Mucosa of rectum (tissue), 2 donors: ENCODE measurements at regions not wholly inside any gene's neighbourhood (a gene's known extent, or its start where the extent isn't known, plus 50 kb on each side); places are given as distances from the start of the nearest gene placed in this dataset.

Source experiments
- H3K27ac ChIP-seq, 2 donors: one replicate each; pipeline ENCODE4 v1.7.0; 2013; ENCODE audit warnings: inconsistent platforms in 2 of 2, low read depth in 2 of 2, low read length in 2 of 2
- H3K27me3 ChIP-seq, 2 donors: one replicate each; pipeline ENCODE4 v1.7.0; 2013; ENCODE audit warnings: low read length in 2 of 2; ENCODE audit not compliant: control insufficient read depth in 2 of 2, insufficient read depth in 2 of 2
- H3K36me3 ChIP-seq, 2 donors: one replicate each; pipeline ENCODE4 v1.7.0; 2013; ENCODE audit warnings: low read length in 2 of 2; ENCODE audit not compliant: control insufficient read depth in 2 of 2, insufficient read depth in 2 of 2
- H3K4me1 ChIP-seq, 2 donors: one replicate each; pipeline ENCODE4 v1.7.0; 2013; ENCODE audit warnings: low read length in 2 of 2, mild to moderate bottlenecking in 1 of 2; ENCODE audit not compliant: control insufficient read depth in 2 of 2, insufficient read depth in 2 of 2
- H3K4me3 ChIP-seq, 2 donors: one replicate each; pipeline ENCODE4 v1.7.0; 2013; ENCODE audit warnings: low read length in 2 of 2
- H3K9ac ChIP-seq, 2 donors: one replicate each; pipeline ENCODE4 v1.7.0; 2013; ENCODE audit warnings: low read length in 2 of 2, low read depth in 1 of 2, mild to moderate bottlenecking in 1 of 2
- H3K9me3 ChIP-seq, 2 donors: one replicate each; pipeline ENCODE4 v1.7.0; 2013; ENCODE audit warnings: low read length in 2 of 2; ENCODE audit not compliant: control insufficient read depth in 2 of 2
- donor health status: healthy.
- donor health status: Normal muscosa, but diverticular disease.

DNA sequence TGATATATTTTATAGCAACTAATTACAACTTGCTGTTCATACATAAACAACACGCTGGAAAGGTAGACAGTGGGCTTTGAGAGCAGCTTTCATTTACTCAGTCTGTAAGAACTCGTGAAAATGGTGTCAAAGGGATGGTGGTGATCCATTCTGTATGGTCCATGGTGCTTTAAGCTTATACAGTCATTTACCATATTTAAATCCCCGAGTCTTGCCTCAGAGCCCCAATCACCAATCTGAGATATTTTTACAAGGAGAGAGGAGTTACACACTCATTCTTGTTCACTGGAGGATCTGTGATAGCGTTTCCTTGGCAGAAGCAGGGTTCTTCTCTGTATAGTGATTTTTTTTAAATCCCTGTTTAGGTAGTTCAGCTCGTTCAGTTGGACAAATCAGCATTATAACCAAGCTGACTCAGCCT is 694.6 kb downstream of the USP25 start:
- no peaks in the 10 kb centered on the region for H3K27me3 ChIP-seq
- H3K36me3 ChIP-seq, result no peaks in the 10 kb centered on the region
- no peak overlapping the region for H3K27ac ChIP-seq
- H3K9ac ChIP-seq, result no peak overlapping the region
- H3K4me1 ChIP-seq, result no peaks in the 10 kb centered on the region
- no peaks in the 10 kb centered on the region for H3K9me3 ChIP-seq
- H3K4me3 ChIP-seq, result no peak overlapping the region

DNA sequence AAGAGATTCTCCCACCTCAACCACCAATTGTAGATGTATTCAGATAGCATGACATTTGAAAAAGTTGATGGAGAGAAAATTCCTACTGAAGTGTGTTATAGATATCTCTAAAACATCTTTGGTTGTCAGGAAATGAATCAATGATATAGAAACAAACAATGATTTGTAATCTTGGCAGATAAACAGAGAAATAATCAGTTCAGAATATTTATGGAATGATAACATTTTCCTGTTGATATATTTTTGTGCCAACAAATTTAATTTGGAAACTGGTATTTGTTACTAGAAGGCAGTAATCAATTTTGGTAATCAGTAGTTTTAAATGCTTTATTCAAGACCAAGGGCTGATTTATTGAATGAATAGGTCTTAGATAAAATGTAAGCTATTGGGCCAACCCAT is 695.6 kb downstream of the USP25 start:
- Histone ChIP-seq H3K9me3 (no peaks in the 10 kb centered on the region), H3K4me1 (no peaks in the 10 kb centered on the region), H3K27me3 (no peaks in the 10 kb centered on the region), H3K36me3 (no peaks in the 10 kb centered on the region), H3K9ac (no peak overlapping the region), H3K27ac (no peak overlapping the region), H3K4me3 (no peak overlapping the region)

DNA sequence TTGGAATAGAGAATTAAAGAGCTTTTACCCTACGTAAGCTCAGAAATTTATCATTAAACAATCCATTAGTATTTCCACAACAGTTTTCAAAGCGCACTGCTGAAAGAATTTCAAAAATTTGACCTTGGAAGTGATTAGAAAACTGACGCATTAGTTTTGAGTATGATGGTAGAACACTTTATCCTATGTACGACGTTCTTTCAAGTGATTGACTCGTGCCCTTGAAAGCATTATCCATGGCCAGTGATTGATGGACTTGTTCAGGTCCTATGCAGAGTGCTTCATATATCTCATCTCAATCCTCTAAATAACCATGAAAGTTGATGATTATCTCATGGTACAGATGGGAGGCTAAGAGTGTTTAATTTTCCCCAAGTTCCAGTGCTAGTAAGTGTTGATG is 697.2 kb downstream of the USP25 start:
- Histone ChIP-seq H3K27ac (no peak overlapping the region), H3K9ac (no peak overlapping the region), H3K4me1 (no peaks in the 10 kb centered on the region), H3K4me3 (no peak overlapping the region), H3K36me3 (no peaks in the 10 kb centered on the region), H3K27me3 (no peaks in the 10 kb centered on the region), H3K9me3 (no peaks in the 10 kb centered on the region)

DNA sequence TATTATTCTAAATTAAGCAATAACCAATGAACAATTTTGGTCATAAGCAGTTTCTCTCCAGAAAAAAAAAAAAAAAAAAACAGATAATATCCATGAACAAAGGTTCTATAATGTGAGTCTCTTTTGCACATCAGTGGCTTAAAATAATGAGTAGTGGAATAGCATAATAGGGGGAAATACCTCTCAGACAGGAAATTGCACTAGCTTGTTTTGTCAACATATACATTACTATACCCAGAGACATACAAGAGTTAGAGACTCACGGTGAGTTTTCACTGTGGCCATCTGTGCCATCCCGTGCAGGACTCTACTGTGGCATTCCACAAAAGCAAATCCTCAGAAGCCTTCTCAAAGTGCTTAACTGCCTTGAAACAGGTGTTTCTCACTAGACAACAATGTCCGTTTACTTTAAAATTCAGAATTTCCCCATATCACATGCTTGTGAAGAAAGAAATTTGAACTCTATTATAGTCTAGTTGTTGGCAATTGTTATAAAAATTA is 697.9 kb downstream of the USP25 start:
- no peaks in the 10 kb centered on the region for H3K36me3 ChIP-seq
- H3K27me3 ChIP-seq, result no peaks in the 10 kb centered on the region
- no peaks in the 10 kb centered on the region for H3K4me1 ChIP-seq
- H3K4me3 ChIP-seq, result no peak overlapping the region
- H3K9me3 ChIP-seq, result no peaks in the 10 kb centered on the region
- H3K9ac ChIP-seq, result no peak overlapping the region
- H3K27ac ChIP-seq, result no peak overlapping the region

DNA sequence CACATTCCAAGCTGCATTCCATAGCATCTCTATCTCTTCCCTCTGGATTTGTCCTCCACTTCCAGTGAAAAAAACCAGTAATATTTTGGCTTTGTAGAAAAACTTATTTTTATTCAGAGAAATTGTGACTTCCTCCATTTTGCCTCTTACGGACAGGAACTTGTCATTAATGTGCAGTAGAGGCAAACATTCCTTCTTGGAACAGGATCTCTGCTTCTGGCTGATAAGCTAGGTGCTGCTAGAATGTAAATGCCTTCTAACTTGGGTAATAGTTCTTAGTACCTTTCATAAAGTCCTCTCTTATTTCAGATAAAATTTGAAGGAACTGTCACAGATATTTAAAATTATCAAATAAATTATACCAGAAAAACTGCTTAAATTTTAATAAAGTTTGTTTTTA is 707.8 kb downstream of the USP25 start:
- no peaks in the 10 kb centered on the region for H3K36me3 ChIP-seq
- H3K4me3 ChIP-seq, result no peak overlapping the region
- no peak overlapping the region for H3K27ac ChIP-seq
- H3K9ac ChIP-seq, result no peak overlapping the region
- H3K9me3 ChIP-seq, result no peaks in the 10 kb centered on the region
- no peaks in the 10 kb centered on the region for H3K4me1 ChIP-seq
- no peaks in the 10 kb centered on the region for H3K27me3 ChIP-seq

DNA sequence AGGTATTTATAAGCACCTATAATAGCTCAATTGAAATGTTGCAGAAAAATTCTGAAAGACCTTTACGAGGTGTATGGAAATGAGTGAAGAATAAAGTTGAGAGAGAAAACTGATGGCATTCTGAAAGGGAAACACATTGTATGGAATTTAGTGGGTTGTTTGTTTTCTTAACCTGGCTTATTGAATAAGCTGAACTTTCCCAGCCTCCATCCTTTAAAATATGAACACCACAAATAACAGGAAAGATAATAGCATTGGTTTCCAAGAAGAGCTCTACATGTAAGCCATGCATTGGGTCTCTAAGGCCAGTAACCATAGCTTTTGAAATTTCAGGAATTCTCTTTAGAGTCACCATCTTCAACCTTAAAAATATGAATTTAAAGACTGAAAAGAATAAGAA is 709.0 kb downstream of the USP25 start:
- H3K36me3 ChIP-seq, result no peaks in the 10 kb centered on the region
- H3K9ac ChIP-seq, result no peak overlapping the region
- no peak overlapping the region for H3K4me3 ChIP-seq
- no peaks in the 10 kb centered on the region for H3K27me3 ChIP-seq
- no peak overlapping the region for H3K27ac ChIP-seq
- H3K9me3 ChIP-seq, result no peaks in the 10 kb centered on the region
- no peaks in the 10 kb centered on the region for H3K4me1 ChIP-seq

DNA sequence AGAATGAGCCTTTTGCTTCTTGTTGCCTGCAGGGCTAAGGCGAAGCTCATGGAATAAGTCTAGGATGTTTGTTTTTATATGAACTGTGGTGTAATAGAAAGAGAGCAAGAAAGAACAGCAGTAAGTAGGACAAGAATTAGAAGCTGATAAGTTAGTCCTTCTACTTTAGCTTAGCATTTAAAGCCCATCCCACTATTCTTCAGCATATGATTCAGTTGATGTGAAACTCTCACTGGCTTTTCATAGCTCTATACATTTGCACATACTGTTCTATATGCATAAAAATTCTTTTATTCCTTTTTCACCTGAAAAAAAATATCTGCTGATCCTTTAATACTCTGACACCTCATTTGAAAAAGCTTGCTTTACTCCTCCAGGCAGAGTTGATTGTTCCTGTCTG is 712.0 kb downstream of the USP25 start:
- H3K27me3 ChIP-seq, result no peaks in the 10 kb centered on the region
- no peaks in the 10 kb centered on the region for H3K36me3 ChIP-seq
- H3K4me3 ChIP-seq, result no peak overlapping the region
- H3K27ac ChIP-seq, result no peak overlapping the region
- H3K4me1 ChIP-seq, result no peaks in the 10 kb centered on the region
- H3K9me3 ChIP-seq, result no peaks in the 10 kb centered on the region
- H3K9ac ChIP-seq, result no peak overlapping the region

DNA sequence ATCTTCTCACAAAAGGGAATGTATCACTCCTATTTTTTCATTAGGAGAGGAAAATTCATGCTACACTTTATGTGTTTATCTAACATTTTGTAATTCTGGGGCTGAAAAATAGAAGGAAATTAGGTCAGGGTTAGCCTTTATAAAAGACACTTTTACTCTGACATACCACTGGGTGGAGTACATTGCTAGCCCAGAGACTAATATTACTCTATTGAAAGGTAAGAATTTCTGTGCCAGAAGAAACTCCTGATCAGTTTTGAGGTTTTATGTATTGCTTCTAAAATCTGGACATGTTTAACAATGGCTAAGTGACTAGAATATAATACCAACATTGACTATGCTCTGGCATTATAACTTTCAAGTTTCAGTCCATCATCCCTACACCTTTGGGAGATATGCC is 724.6 kb downstream of the USP25 start:
- Histone ChIP-seq H3K4me3 (no peak overlapping the region), H3K9me3 (no peaks in the 10 kb centered on the region), H3K27ac (no peak overlapping the region), H3K27me3 (no peaks in the 10 kb centered on the region), H3K9ac (no peak overlapping the region), H3K4me1 (peaks cover 0 to 2% of the 10 kb centered on the region in 2 donors), H3K36me3 (no peaks in the 10 kb centered on the region)

DNA sequence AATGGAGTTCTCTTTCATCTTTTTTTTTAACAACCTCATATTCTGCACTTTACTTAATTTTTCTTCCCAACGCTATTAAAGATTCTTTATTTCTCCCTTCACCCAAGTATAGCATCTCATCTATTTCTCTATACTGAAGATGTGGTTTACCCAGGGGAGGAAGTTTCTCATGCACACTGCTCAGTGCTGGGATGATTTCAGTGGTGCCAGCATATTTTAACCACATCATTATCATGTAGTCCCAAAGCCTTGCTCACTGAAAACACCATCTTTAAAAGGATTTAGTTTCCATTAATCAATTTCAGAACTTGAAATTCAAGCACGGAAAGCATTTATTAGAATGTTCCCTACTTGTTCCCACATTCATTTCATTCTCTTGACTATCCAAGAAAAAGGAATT is 725.7 kb downstream of the USP25 start:
- H3K4me1 ChIP-seq, result peaks cover 0 to 2% of the 10 kb centered on the region in 2 donors
- no peaks in the 10 kb centered on the region for H3K9me3 ChIP-seq
- H3K9ac ChIP-seq, result no peak overlapping the region
- no peaks in the 10 kb centered on the region for H3K36me3 ChIP-seq
- no peak overlapping the region for H3K4me3 ChIP-seq
- no peaks in the 10 kb centered on the region for H3K27me3 ChIP-seq
- no peak overlapping the region for H3K27ac ChIP-seq

DNA sequence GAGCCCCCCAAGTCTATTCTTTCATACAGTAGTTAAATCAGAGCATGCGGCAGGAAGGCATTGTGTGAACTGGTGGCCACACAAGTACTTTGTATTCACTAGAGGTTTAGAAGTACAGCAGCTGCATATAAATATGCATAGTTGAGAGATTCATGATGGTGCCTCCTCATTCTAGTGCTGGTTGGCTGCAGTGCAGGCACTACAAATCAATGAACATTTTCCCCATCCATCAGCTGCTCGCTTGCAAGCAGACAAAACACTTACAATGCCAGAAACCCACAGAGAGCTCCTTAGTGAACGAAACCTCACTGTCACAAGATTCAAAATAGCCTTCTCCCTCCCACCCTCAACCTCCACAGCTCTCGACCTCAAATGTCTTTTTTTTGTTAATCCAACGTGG is 726.2 kb downstream of the USP25 start:
- no peak overlapping the region for H3K27ac ChIP-seq
- no peaks in the 10 kb centered on the region for H3K27me3 ChIP-seq
- H3K4me3 ChIP-seq, result no peak overlapping the region
- H3K9me3 ChIP-seq, result no peaks in the 10 kb centered on the region
- no peak overlapping the region for H3K9ac ChIP-seq
- H3K4me1 ChIP-seq, result peaks cover 0 to 2% of the 10 kb centered on the region in 2 donors
- no peaks in the 10 kb centered on the region for H3K36me3 ChIP-seq

DNA sequence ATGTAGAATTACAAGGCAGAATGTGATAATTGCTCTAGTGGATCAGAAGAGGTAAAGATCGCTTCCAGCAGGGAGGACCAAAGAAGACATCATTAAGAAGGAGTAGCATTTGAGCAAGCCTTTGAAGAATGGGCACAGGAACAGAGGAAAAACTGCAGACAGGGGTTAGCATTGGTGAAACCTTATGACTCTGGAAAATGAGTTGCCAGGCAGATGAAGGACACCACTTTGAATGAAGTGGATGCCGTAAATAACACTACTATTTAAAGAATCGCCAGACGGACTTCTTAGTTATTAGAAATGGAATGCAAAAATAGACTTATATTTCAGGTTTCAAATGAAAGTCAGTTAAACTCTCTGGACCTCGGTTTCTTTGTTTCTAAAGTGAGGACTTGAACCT is 727.7 kb downstream of the USP25 start:
- H3K9ac ChIP-seq, result no peak overlapping the region
- H3K27me3 ChIP-seq, result no peaks in the 10 kb centered on the region
- H3K9me3 ChIP-seq, result no peaks in the 10 kb centered on the region
- H3K36me3 ChIP-seq, result no peaks in the 10 kb centered on the region
- H3K4me1 ChIP-seq, result peaks cover 0 to 2% of the 10 kb centered on the region in 2 donors
- H3K4me3 ChIP-seq, result no peak overlapping the region
- no peak overlapping the region for H3K27ac ChIP-seq
